Fibroblast of peridontal ligament (primary cell): ENCODE measurements at regions not wholly inside any gene's neighbourhood (a gene's known extent, or its start where the extent isn't known, plus 50 kb on each side); places are given as distances from the start of the nearest gene placed in this dataset.
A peak's percentile ranks its signal among the peaks of the same experiment; 100 is the strongest.
"Not testable (repeated sequence)": the region's sequence is repeated elsewhere in the genome, so short reads cannot be mapped to it uniquely, and the experiment has no call there.

Experiments used
- DNase-seq: peaks from one replicate; pipeline ENCODE4 v3.0.0-alpha.2; 2010; ENCODE audit errors: extremely low read depth

DNA sequence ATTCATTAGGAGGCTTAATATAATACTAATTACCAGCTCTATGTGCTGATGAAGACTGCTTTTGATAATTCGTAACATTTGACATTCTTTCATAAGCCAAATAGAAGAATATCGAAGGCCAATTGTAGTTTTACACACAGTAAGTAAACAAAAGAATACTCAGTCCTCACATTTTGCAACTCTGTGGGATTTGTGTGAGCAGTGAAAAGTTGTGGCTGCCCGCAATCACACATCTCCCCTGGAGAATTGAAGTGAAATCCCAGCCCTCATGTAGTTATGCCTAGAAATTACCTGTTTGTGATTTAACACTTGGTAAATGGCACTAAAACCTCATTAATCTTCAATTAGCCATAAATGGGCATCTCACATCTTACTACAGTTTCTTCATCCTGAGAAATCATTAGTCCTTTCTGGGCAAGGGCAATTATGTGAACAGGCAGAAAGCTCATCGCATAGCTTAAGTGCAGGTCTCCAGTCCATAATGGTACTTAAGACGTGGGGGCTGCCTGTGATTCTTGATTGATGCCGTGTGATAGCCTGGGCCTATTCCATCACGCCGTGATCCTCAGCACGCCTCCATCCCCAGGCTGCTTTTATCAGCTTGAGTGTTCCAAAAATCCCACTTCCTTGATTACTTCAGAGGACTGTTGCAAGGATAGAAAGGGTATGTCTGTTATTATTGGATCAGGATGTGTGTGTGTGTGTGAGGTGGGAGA lies 97.9 kb upstream of the METTL14 start:
- DNase-seq = peak; percentile 71

- DNase-seq = no peak
These were observed 97.2 kb upstream of the METTL14 start for GRCh38 chr4:118587946-118588345.

GRCh38 chr4:118589471-118590055 lies 95.6 kb upstream of the METTL14 start:
- DNase-seq = no peak

GRCh38 chr4:118591339-118592046 lies 93.7 kb upstream of the METTL14 start:
- DNase-seq = peak; percentile 92

GRCh38 chr4:118592289-118592688 lies 92.9 kb upstream of the METTL14 start:
- not testable (repeated sequence) for DNase-seq

GRCh38 chr4:118595883-118596282 lies 89.3 kb upstream of the METTL14 start:
- DNase-seq = not testable (repeated sequence)

DNA sequence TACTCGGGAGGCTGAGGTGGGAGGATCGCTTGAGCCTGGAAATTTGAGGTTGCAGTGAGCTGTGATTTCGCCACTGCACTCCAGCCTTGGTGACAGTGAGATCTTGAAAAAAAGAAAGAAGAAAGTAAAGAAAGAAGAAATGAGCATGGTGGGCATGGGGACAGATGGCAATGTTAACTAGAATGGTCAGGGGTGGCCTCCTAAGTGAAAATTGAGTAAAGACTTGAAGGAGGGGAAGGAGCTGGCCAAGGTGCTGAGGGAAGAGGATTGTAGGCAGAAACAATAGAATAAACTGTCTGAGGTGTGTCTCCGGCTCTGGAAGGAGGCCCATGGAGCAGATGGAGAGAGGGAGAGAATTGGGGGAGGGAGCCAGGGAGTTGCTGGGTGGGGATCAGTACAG lies 60.1 kb upstream of the METTL14 start:
- DNase-seq = not testable (repeated sequence)

DNA sequence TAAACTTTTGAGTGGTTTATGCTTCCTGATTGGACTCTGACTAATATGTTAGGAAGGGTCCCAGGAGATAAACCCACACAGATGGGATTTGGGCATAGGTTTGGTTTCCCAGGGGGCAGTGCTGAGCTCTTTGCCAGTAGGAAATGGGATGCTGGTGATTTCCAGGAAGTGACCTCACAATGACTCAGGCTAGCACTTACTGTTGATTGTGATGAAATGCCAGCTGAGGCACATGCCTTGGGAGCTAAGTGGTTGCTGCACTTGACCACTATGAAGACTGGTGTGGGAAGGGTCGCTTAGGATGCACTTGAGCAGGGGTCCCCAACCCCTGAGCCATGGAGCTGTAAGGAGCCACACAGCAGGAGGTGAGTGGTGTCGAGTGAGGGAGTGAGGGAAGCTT lies 55.5 kb upstream of the METTL14 start:
- DNase-seq = peak; percentile 70

DNA sequence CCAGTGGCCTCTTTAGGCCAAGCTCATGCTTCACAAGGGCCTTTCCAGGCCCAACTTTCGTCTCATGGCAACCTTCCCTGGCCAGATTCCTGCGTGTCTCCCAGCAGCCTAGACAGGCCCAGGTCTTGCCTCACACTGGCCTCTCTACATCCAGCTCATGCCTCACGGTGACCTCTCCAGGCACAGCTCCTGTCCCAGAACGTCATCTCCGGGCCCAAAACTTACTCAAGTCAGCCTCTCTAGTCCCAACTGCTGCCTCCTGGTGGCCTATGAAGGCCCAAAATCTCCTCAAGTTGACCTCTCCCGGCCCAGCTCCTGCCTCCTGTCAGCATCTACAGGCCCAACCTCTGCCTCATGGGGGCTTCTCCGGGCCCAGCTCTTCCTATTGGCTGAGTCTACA lies 54.3 kb upstream of the METTL14 start:
- not testable (repeated sequence) for DNase-seq

GRCh38 chr4:118631321-118632050 lies 53.7 kb upstream of the METTL14 start:
- DNase-seq = not testable (repeated sequence)

DNA sequence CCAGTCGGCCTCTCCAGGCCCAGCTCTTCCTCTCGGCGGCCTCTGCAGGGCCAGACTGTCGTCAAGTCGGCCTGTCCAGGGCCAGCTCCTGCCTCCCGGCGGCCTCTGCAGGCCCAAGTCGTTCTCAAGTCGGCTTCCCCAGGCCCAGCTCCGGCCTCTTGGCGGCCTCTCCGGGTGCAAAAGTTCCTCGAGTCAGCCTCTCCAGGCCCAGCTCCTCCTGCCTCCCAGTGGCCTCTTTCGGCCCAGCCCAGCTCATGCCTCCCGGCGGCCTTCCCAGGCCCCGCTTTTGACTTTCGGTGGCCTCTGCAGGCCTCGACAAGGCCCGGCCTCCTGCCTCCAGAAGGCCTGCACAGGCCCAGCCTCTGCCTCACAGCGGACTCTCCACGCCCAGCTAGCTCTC lies 51.7 kb upstream of the METTL14 start:
- not testable (repeated sequence) for DNase-seq

GRCh38 chr4:118634126-118634875 lies 50.9 kb upstream of the METTL14 start:
- DNase-seq = not testable (repeated sequence)
